ENCODE measurements at regions not wholly inside any gene's neighbourhood (a gene's known extent, or its start where the extent isn't known, plus 50 kb on each side); places are given as distances from the start of the nearest gene placed in this dataset.

GRCh38 chr4:186920992-186921391 is 197.3 kb upstream of the FAT1 start:
- POLR2A ChIA-PET = no interaction called here
- CTCF ChIA-PET = no interaction called here

DNA sequence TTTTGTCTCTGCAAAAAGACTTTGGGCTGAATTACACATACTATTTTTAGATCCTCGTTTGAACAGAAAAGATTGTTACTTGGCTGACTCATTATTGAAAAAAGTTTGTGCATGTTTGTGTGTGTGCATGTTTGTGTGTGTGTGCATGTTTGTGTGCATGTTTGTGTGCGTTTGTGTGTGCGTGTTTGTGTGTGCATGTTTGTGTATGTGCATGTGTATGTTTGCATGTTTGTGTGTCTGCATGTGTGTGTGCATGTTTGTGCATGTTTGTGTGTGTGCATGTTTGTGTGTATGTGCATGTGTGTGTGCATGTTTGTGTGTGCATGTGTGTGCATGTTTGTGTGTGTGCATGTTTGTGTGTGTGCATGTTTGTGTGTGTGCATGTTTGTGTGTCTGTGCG is 201.1 kb upstream of the FAT1 start:
- POLR2A ChIA-PET = no interaction called here
- CTCF ChIA-PET = no interaction called here

DNA sequence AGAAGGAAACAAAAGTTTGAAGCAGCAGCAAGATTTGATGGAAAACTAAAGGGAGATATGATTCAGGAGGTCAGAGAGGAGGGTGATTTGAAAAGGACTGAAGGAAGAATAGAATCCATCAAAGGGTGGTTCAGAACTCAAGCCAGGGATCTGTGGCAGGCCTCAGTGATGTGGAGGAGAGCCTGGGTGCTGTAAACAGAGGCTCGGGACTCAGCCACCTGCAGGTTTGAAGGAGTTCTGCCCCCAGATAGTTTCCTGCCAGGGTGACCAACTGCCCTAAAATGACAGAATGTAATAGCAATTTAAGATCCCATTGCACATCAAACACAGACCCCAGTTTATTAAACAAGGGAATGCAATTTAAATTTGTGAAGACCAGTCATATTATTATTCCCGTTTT is 204.0 kb upstream of the FAT1 start:
- ChIA-PET POLR2A (no interaction called here), CTCF (no interaction called here)

DNA sequence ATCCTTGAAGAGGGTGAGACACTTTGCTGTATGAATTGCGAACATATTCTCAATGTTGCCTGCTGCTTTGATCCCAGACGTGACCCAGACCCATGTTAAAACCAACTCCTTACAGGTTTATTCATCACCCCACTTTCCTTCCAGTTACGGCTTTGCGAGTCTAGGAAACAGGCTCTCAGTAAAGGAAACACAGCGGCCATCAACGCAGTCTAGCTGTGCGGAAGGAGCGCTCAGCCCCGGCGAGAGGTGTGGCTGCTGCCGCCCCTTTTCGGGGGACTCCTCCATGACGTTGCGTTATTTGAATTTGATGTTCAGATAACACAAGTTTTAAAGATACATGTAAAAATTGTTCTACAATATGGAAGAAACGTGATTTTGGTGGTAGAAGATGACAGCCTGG is 206.4 kb upstream of the FAT1 start:
- POLR2A ChIA-PET = no interaction called here

DNA sequence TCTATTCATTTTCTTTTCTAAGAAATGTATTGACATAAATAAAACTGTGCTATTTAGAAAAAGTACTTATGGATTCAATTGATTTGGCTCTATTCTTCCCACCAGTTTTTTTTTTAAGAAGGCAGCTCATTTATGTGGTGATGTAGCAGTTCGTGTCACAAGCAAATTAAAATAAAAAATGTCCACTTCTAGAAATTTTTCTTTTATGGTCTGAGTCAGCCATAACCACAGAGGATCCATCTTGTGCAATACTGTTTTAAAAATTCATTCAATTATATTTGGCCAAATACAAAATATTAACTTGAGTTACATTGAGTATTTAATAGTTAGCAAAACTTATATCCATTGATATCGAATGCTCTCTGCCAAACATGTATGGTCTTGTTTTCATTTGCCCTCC is 207.9 kb upstream of the FAT1 start:
- ChIA-PET CTCF (no interaction called here), POLR2A (no interaction called here)

More for the DNA sequence above, 206.4 kb upstream of the FAT1 start:
- CTCF ChIA-PET = no interaction called here

DNA sequence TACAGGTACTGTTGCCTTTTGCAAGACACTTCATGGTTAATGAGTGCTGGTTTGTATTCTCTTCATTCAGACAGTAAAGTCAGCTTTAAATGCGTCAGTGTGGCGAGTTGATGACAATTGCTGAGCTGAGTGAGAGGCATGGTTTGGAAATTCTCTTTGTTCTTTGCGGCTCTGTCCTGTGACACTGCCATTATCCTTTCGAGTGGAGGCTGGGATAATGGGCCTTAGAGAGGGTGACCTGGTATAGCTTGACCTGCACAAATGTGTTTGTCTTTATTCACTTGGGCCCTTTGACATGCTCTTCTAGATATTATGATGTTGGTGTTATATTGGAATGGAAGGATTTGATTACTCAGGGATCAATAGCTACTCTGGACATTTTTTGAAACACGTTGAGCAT is 208.5 kb upstream of the FAT1 start:
- ChIA-PET CTCF (no interaction called here), POLR2A (no interaction called here)

- CTCF ChIA-PET = no interaction called here
- POLR2A ChIA-PET = interaction anchor here (0.5 kb wide), 1 partner anchor 204 kb away, joined by 3 read pairs; no protein-coding TSS in a partner anchor
These were observed 209.1 kb upstream of the FAT1 start for GRCh38 chr4:186932631-186933187.

- POLR2A ChIA-PET = no interaction called here
- CTCF ChIA-PET = no interaction called here
These were observed 210.6 kb upstream of the FAT1 start for GRCh38 chr4:186934244-186934643.

GRCh38 chr4:186934841-186935443 is 211.3 kb upstream of the FAT1 start:
- CTCF ChIA-PET = no interaction called here
- POLR2A ChIA-PET = no interaction called here

DNA sequence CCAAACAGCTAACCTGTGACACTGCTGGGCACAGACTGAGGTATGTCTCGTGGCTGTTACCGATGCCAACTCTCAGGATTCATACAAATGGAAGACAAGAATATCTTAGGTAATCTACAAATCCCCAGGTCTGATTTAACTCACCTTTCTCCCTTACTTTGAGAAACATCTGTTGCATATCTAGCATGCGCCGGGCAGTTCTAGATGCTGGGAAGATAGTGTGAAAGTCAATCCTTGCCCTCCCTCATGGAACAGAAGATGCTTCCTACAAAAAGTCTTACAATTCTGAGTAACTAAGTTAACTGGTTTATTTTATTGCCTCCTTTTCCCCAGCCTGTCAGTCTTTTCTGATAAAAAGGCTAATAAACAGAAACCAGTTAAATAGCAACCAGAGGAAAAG is 212.2 kb upstream of the FAT1 start:
- ChIA-PET POLR2A (no interaction called here), CTCF (no interaction called here)

- POLR2A ChIA-PET = no interaction called here
These were observed 213.1 kb upstream of the FAT1 start for GRCh38 chr4:186936496-186937375.

GRCh38 chr4:186939226-186939625 is 215.6 kb upstream of the FAT1 start:
- POLR2A ChIA-PET = no interaction called here
- CTCF ChIA-PET = no interaction called here

More at GRCh38 chr4:186936496-186937375, 213.1 kb upstream of the FAT1 start:
- CTCF ChIA-PET = no interaction called here

- POLR2A ChIA-PET = no interaction called here
- CTCF ChIA-PET = no interaction called here
These were observed 216.1 kb upstream of the FAT1 start for GRCh38 chr4:186939766-186940165.

DNA sequence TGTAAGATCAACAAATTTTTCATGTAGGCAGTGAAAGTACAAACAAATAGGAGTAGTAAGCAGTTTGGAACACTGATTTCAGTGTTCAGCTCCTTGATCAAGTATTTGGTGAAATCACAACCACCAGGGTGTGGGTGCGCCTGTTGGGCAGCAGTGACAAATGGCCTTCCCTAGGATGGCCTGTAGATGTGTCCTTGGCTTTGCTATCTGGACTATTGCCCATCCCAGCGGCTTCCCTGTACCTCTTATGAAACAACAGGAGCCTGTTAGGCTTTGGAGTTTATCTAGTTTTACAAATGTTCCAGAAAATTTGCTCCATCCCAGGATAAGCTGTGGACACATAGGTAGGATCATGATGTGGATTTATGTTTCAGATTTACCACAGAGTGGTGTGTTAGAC is 216.8 kb upstream of the FAT1 start:
- CTCF ChIA-PET = no interaction called here
- POLR2A ChIA-PET = no interaction called here

DNA sequence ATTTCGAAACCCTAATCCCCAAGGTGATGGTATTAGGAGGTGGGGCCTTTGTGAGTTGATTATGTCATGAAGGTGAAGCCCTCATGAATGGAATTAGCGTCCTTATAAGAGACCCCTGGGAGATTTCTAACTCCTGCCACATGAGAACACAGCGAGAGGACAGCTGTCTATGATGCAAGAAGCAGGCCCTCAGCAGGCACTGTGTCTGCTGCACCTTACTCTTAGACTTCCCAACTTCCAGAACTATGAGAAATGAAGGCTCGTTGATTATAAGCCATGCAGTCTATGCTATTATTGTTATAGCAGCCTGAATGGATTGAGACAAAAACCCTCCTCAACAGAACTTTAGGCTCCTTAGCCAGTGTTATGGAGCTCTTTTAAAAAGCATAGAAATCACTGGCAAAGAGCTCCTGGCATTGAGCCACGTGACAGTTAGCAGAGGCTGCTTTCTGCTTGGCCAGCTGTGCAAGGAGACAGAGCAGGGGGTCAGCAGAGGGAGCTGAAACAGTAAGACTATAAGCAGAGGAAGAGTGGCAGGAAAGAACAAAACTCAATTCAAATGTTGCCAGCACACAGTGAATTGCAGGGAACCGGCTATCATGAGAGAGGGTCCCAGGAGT is 219.2 kb upstream of the FAT1 start:
- CTCF ChIA-PET = no interaction called here
- POLR2A ChIA-PET = no interaction called here

GRCh38 chr4:186943411-186943810 is 219.8 kb upstream of the FAT1 start:
- POLR2A ChIA-PET = no interaction called here
- CTCF ChIA-PET = no interaction called here

DNA sequence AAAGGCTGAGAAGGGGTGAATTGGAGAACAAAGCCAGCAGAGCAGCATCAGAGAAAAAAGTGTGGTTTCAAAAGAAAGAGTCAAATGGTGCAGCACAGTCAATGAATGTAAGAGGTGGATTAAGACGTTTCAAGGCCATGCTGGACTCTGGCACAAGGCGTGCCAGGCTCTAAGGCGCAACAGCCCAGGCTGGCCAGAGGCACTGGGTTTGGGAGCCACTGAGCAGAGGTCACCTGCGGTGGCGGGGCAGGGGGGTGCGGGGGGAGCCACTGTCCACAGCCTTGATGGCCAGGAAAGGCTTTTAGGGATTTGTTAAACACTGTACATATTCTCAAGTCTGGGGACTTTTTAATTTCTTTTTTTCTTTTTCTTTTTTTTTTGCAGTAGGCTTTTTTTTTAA is 222.5 kb upstream of the FAT1 start:
- ChIA-PET CTCF (no interaction called here), POLR2A (no interaction called here)

DNA sequence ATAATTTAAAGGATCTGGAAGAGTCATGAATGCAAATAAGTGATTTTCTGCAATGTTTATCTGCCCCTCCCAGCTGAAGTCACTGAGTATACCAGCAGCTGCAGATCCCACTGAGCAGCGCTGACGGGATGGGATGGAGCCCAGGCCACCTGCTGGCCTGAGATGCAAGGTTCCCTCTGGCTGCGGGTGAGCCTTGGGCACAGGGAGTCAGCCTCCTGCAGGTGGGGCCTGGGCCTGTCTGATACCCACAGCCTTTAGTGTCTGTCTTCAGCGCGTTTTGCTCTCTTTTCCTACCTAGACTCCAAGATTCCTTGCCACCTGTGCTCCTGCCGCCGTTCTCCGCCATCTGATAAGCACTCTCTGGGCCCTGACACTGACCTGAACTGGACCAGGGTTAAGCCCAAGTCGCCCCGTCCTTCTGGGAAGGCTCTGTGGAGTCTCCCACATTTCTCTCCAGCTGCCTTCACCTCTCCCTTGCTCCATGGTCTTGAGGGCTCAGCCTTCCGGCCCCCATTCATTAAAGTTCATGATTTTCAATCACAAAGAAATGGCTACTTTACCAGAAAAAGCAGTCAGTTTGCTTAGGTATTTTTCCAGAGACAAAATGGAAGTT is 223.1 kb upstream of the FAT1 start:
- ChIA-PET CTCF (no interaction called here), POLR2A (no interaction called here)

- CTCF ChIA-PET = no interaction called here
- POLR2A ChIA-PET = no interaction called here
These were observed 224.9 kb upstream of the FAT1 start for GRCh38 chr4:186948361-186949242.

DNA sequence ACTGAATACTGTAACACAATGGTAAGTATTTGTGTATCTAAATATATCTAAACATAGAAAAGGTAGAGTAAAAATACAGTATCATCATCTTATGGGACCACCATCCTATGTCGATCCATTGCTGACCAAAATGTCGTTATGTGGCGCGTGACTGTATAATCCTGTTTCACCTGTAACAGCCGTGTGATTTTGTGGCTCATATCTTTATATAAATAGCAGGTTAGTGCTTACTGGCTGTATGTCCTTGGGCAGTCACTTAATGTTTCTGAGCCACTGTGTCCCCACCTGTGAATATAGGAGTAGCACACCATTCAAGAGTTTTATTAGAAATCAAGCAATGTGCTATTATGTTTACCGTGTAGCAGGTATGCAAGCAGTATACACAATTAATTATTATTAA is 226.2 kb upstream of the FAT1 start:
- ChIA-PET CTCF (no interaction called here), POLR2A (no interaction called here)

Measured in activated CD8-positive, alpha-beta memory T cell treated with anti-CD3 and anti-CD28 coated beads for 36 hours (primary cell).